Psoas muscle (tissue), 7 donors: ENCODE measurements at regions not wholly inside any gene's neighbourhood (a gene's known extent, or its start where the extent isn't known, plus 50 kb on each side); places are given as distances from the start of the nearest gene placed in this dataset.

Experiments
- ATAC-seq, 4 donors: fragments of 200-7000 bp; cut with Tn5 transposase; one replicate each; pipeline ENCODE4 v1.9.1; 2020; ENCODE audit warnings: moderate library complexity in 3 of 4, mild to moderate bottlenecking in 2 of 4
- DNase-seq, 2 donors: peaks; one replicate each; pipeline ENCODE4 v3.0.0-alpha.2; 2020
- H3K27ac ChIP-seq: fragments of 200-600 bp; one replicate; pipeline ENCODE4 v1.8.0; 2022
- H3K27me3 ChIP-seq, 3 donors: fragments of 200-600 bp in 1 of 3; one replicate each; pipeline versions ENCODE4 v1.6.1 to v1.8.0; 2013 to 2022; ENCODE audit warnings: low read length in 2 of 3, mild to moderate bottlenecking in 2 of 3, moderate library complexity in 1 of 3; ENCODE audit not compliant: insufficient read depth in 3 of 3
- H3K36me3 ChIP-seq, 2 donors: fragments of 200-600 bp in 1 of 2; one replicate each; pipeline versions ENCODE4 v1.6.1 to v1.8.0; 2013 to 2022; ENCODE audit warnings: low read depth in 1 of 2, mild to moderate bottlenecking in 1 of 2, moderate library complexity in 1 of 2; ENCODE audit not compliant: insufficient read depth in 1 of 2
- H3K4me1 ChIP-seq: fragments of 200-600 bp; one replicate; pipeline ENCODE4 v1.8.0; 2022
- H3K4me3 ChIP-seq: fragments of 200-600 bp; one replicate; pipeline ENCODE4 v1.8.0; 2022; ENCODE audit warnings: mild to moderate bottlenecking
- H3K9me3 ChIP-seq: fragments of 200-600 bp; one replicate; pipeline ENCODE4 v1.8.0; 2022
- CTCF ChIP-seq: fragments of 200-600 bp; IDR thresholded peaks from one replicate; pipeline ENCODE4 v1.8.0; 2022; ENCODE audit warnings: antibody characterized with exemption
- WGBS, 3 donors: extraction: QIAGEN DNeasy Blood & Tissue Kit; methylation state at CpG; one replicate each; pipeline versions ENCODE4 v1.1.6 to v1.1.7; 2013; 5-methylcytosine and 5-hydroxymethylcytosine counted together
- intact Hi-C, 2 donors: fragments of 100-400 bp; cut with DNase I; formaldehyde crosslinking; loops; one replicate each; pipeline versions ENCODE4 v1.11.0 to v1.14.2; 2022
- donor health status: healthy with polysubstance abuse.
- donor health status: DM: no; HTN: no; CAD: no; lungs with moderate emphysema.
- donor health status: Bipolar disorder and iron deficiency.
- donor health status: healthy.
- donor health status: DM: yes; HTN: yes; CAD: no.
- donor health status: DM: no; HTN: no; CAD: no.
- donor health status: DM: yes; HTN: yes; CAD: no.

GRCh38 chr2:234134496-234134895 is 84.0 kb downstream of the SPP2 start:
- Histone ChIP-seq H3K27ac (no peak overlapping the region), H3K9me3 (no peaks in the 10 kb centered on the region), H3K4me3 (no peak overlapping the region), H3K4me1 (no peaks in the 10 kb centered on the region), H3K27me3 (peaks cover 0 to 6% (median 0%) of the 10 kb centered on the region in 3 donors), H3K36me3 (no peaks in the 10 kb centered on the region)
- no peak for TF ChIP-seq CTCF
- ATAC-seq (no peak), DNase-seq (no peak)
- WGBS, 3 donors, result 86 to 92% (median 90%) methylated on average over 6 of the region's 6 CpGs
- intact Hi-C loops, result loop anchor here in 1 of 2 donors (10.0 kb wide), 1 partner anchor 410 kb away; no protein-coding TSS in a partner anchor

- no peak for DNase-seq
- 48 to 57% (median 55%) methylated on average over 4 of the region's 4 CpGs for WGBS, 3 donors
- peaks cover 0 to 6% (median 0%) of the 10 kb centered on the region in 3 donors for H3K27me3 ChIP-seq
Observed at GRCh38 chr2:234133004-234133403, 82.5 kb downstream of the SPP2 start.

GRCh38 chr2:234130777-234131181 is 80.3 kb downstream of the SPP2 start:
- peaks cover 0 to 6% (median 0%) of the 10 kb centered on the region in 3 donors for H3K27me3 ChIP-seq
- 59 to 69% (median 62%) methylated on average over 3 of the region's 3 CpGs for WGBS, 3 donors
- DNase-seq (no peak), ATAC-seq (no peak)
- H3K9me3 ChIP-seq, result no peaks in the 10 kb centered on the region
- no peaks in the 10 kb centered on the region for H3K4me1 ChIP-seq
- H3K4me3 ChIP-seq, result no peak overlapping the region
- H3K36me3 ChIP-seq, result no peaks in the 10 kb centered on the region
- no peak overlapping the region for H3K27ac ChIP-seq
- TF ChIP-seq CTCF, result no peak
- intact Hi-C loops, result loop anchor here in 1 of 2 donors (10.0 kb wide), 1 partner anchor 414 kb away; no protein-coding TSS in a partner anchor

More at GRCh38 chr2:234133004-234133403, 82.5 kb downstream of the SPP2 start:
- TF ChIP-seq CTCF, result no peak
- Histone ChIP-seq H3K4me1 (no peaks in the 10 kb centered on the region), H3K36me3 (no peaks in the 10 kb centered on the region), H3K27ac (no peak overlapping the region), H3K4me3 (no peak overlapping the region), H3K9me3 (no peaks in the 10 kb centered on the region)
- ATAC-seq, result no peak
- intact Hi-C loops, result loop anchor here in 1 of 2 donors (10.0 kb wide), 1 partner anchor 412 kb away; no protein-coding TSS in a partner anchor

GRCh38 chr2:234128606-234129005 is 78.1 kb downstream of the SPP2 start:
- H3K36me3 ChIP-seq, result no peaks in the 10 kb centered on the region
- H3K9me3 ChIP-seq, result no peaks in the 10 kb centered on the region
- ATAC-seq (no peak), DNase-seq (no peak)
- intact Hi-C loops, result no loop called here
- no peak overlapping the region for H3K4me3 ChIP-seq
- H3K27me3 ChIP-seq, result no peaks in the 10 kb centered on the region
- TF ChIP-seq CTCF, result no peak
- no peak overlapping the region for H3K27ac ChIP-seq
- H3K4me1 ChIP-seq, result no peaks in the 10 kb centered on the region
- 31 to 47% (median 34%) methylated on average over 1 of the region's 1 CpG for WGBS, 3 donors
